ENCODE measurements at regions not wholly inside any gene's neighbourhood (a gene's known extent, or its start where the extent isn't known, plus 50 kb on each side); places are given as distances from the start of the nearest gene placed in this dataset.
A peak's percentile ranks its signal among the peaks of the same experiment; 100 is the strongest.

DNA sequence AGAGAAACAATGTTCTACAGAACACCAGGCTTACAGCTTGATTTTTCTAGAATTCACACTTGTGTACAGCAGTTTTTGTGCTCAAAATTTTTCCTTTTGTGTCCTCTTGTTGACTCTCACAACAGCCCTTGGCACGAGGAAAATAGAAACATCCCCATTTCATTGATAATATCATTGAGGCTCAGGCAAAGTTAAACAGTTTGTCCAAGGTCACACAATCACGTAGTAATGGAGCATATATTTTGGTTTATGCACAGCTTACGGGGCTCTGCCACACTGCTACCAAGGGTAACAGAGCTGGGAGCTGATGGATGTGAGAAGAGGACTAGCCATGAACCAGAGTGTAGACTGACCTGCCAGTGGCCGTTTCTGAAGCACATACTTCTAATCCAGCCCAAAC is 292.0 kb downstream of the FZD1 start:
- no peak overlapping the region for H3K27ac ChIP-seq (ENCODE audit: low read depth, low read length)
- H3K4me3 ChIP-seq (ENCODE audit: low read length), result no peak overlapping the region
- no peaks in the 10 kb centered on the region for H3K36me3 ChIP-seq (ENCODE audit: insufficient read depth, low read length)

DNA sequence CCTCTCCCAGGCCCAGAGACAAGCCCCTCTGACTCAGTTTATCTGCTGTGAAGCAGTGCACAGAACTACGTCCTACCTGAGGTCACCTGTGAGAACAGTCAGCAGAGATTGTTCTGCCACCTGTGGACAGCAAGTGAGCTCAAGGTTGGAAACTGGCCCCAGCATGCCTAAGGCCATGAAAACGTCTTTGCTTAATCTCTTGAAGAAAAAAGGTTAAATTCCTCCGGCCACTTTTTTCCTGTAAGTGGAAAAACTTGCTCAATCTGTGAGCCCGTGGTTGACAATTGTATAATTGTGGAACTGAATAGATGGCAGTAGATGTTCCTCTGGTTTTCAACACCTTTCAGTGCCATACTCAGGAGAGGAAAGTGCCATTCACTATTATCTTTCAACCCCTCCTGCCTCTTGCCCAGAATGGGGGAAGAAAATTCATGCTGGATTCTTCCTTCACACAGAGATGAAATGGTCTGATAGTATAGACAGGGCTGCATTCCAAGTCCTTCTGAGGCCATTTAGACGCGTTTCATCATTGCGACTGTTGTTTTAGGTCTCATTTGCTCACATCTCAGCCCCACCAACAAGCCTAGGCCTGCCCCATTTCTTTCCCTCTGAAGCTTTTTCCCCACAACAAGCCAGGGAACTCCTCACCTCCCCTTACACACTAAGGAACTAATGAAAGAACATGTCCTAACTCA is 292.9 kb downstream of the FZD1 start:
- H3K27ac ChIP-seq (ENCODE audit: low read depth, low read length), result no peak overlapping the region
- no peaks in the 10 kb centered on the region for H3K9me3 ChIP-seq (ENCODE audit: insufficient read depth, low read depth, low read length)
- no peaks in the 10 kb centered on the region for H3K27me3 ChIP-seq (ENCODE audit: insufficient read depth, low read length)
- H3K4me1 ChIP-seq (ENCODE audit: insufficient read depth, low read length), result peaks cover 7% of the 10 kb centered on the region; the same call in 1 of the 2 replicates
- 91% methylated on average over 7 of the region's 7 CpGs for WGBS
- no peaks in the 10 kb centered on the region for H3K36me3 ChIP-seq (ENCODE audit: insufficient read depth, low read length)
- H3K4me3 ChIP-seq (ENCODE audit: low read length), result no peak overlapping the region
- no peak overlapping the region for H3K9ac ChIP-seq (ENCODE audit: low read depth, low read length)

More for the DNA sequence above, 292.0 kb downstream of the FZD1 start:
- Histone ChIP-seq H3K27me3 (ENCODE audit: insufficient read depth, low read length) (no peaks in the 10 kb centered on the region), H3K9me3 (ENCODE audit: insufficient read depth, low read depth, low read length) (no peaks in the 10 kb centered on the region), H3K4me1 (ENCODE audit: insufficient read depth, low read length) (peaks cover 7% of the 10 kb centered on the region; the same call in 1 of the 2 replicates), H3K9ac (ENCODE audit: low read depth, low read length) (no peak overlapping the region)
- 95% methylated on average over 4 of the region's 4 CpGs for WGBS

DNA sequence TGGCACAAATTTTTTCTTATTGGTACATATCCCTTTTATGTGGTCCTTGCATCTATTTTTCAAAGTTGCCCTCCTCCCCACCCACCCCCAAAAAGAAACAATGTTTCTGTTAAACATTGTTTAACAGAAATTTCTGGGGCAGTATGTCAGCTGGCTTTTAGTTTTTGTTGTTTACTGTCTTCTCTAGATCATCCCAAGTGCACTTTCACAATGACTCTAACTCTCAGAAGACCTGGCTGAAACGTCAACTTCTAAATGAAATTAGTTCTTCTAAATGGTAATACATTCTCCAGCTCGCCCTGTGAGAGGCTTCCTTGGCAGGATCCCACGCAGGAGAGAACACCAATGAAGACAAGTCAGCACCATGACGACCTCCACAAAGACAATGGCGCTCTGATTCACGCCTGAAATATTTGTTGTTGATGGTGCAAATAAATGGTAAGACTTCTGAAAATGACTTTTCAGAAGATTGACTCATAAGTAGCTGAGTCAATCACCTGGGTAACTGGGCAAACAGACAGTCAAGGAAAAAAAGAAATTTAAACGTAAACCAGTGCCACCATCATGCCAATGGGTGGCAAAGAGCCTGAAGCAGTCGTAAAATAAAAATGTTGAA is 293.7 kb downstream of the FZD1 start:
- no peak overlapping the region for H3K4me3 ChIP-seq (ENCODE audit: low read length)
- H3K9ac ChIP-seq (ENCODE audit: low read depth, low read length), result no peak overlapping the region
- no peaks in the 10 kb centered on the region for H3K36me3 ChIP-seq (ENCODE audit: insufficient read depth, low read length)
- H3K27me3 ChIP-seq (ENCODE audit: insufficient read depth, low read length), result no peaks in the 10 kb centered on the region
- no peaks in the 10 kb centered on the region for H3K9me3 ChIP-seq (ENCODE audit: insufficient read depth, low read depth, low read length)
- 87% methylated on average over 8 of the region's 8 CpGs for WGBS
- H3K4me1 ChIP-seq (ENCODE audit: insufficient read depth, low read length), result peaks cover 7% of the 10 kb centered on the region; the same call in 1 of the 2 replicates
- H3K27ac ChIP-seq (ENCODE audit: low read depth, low read length), result no peak overlapping the region

DNA sequence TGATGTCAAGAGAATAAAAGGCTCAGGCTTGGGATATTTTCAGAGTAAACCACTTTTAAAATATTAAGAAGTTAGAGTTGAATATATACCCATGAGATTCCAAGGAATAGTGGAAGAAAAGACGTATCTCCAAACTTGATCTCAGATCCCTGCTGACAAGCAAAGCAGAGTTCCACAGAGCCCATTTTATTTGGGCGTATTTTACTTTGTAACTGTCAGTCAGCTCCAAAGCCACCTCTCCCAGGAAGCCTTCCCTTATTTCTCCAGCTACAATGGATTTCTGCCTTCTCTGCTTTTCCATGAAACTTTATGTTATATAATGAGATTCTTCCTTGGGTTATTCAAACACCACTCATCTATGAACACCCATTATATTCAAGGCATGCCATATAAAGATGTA is 295.7 kb downstream of the FZD1 start:
- H3K9me3 ChIP-seq (ENCODE audit: insufficient read depth, low read depth, low read length), result no peaks in the 10 kb centered on the region
- no peaks in the 10 kb centered on the region for H3K36me3 ChIP-seq (ENCODE audit: insufficient read depth, low read length)
- peaks cover 2% of the 10 kb centered on the region; the same call in 1 of the 2 replicates for H3K4me1 ChIP-seq (ENCODE audit: insufficient read depth, low read length)
- H3K9ac ChIP-seq (ENCODE audit: low read depth, low read length), result no peak overlapping the region
- no peak overlapping the region for H3K27ac ChIP-seq (ENCODE audit: low read depth, low read length)
- 98% methylated on average over 2 of the region's 2 CpGs for WGBS
- H3K4me3 ChIP-seq (ENCODE audit: low read length), result no peak overlapping the region
- H3K27me3 ChIP-seq (ENCODE audit: insufficient read depth, low read length), result no peaks in the 10 kb centered on the region

DNA sequence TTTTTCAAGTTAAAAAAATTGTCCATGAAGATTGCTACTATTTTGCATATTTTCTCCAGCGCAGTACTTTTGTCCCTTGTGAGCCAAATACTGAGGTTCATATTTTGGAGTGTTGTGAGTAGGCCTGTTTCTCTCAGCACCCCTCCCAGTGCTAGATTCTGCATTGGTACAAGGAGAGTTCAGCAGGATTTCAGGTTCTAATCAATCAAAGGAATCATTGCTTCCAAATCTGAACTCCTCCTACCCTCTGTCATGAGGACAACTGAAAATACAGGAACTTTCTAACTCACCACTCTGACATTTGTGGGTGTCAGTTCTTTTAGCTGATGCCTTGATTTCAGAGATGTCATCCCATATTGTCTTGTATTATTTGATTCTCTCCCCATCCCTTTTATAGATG is 299.9 kb downstream of the FZD1 start:
- 100% methylated on average over 1 of the region's 1 CpG for WGBS
- H3K9ac ChIP-seq (ENCODE audit: low read depth, low read length), result no peak overlapping the region
- no peak overlapping the region for H3K4me3 ChIP-seq (ENCODE audit: low read length)
- H3K4me1 ChIP-seq (ENCODE audit: insufficient read depth, low read length), result peaks cover 15% of the 10 kb centered on the region; the same call in 1 of the 2 replicates
- H3K27me3 ChIP-seq (ENCODE audit: insufficient read depth, low read length), result no peaks in the 10 kb centered on the region
- H3K36me3 ChIP-seq (ENCODE audit: insufficient read depth, low read length), result no peaks in the 10 kb centered on the region
- no peak overlapping the region for H3K27ac ChIP-seq (ENCODE audit: low read depth, low read length)
- no peaks in the 10 kb centered on the region for H3K9me3 ChIP-seq (ENCODE audit: insufficient read depth, low read depth, low read length)

DNA sequence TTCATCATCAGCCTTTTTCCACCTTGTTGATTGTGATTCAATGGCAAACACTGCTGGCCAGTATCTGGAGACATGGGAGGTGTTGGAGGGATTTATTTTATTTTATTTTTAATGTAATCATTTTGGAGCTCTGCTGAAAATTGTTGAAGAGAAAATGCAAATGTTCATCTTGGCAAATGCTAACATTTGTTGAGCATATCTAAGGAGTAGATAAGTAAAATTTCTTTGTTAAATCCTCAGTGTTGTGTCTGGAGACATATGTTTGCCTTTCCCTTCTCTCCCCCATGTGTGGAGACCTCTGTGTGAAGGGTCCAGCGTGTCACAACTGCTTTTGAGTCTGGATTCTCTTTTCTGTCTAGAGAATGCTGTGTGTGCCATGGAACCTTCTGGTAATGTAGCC is 300.3 kb downstream of the FZD1 start:
- 100% methylated on average over 1 of the region's 1 CpG for whole genome bisulfite sequencing
- no peak overlapping the region for H3K9ac ChIP-seq (ENCODE audit: low read depth, low read length)
- no peaks in the 10 kb centered on the region for H3K36me3 ChIP-seq (ENCODE audit: insufficient read depth, low read length)
- H3K27me3 ChIP-seq (ENCODE audit: insufficient read depth, low read length), result no peaks in the 10 kb centered on the region
- H3K27ac ChIP-seq (ENCODE audit: low read depth, low read length), result no peak overlapping the region
- no peak overlapping the region for H3K4me3 ChIP-seq (ENCODE audit: low read length)
- H3K9me3 ChIP-seq (ENCODE audit: insufficient read depth, low read depth, low read length), result no peaks in the 10 kb centered on the region
- peaks cover 15% of the 10 kb centered on the region; the same call in 1 of the 2 replicates for H3K4me1 ChIP-seq (ENCODE audit: insufficient read depth, low read length)

DNA sequence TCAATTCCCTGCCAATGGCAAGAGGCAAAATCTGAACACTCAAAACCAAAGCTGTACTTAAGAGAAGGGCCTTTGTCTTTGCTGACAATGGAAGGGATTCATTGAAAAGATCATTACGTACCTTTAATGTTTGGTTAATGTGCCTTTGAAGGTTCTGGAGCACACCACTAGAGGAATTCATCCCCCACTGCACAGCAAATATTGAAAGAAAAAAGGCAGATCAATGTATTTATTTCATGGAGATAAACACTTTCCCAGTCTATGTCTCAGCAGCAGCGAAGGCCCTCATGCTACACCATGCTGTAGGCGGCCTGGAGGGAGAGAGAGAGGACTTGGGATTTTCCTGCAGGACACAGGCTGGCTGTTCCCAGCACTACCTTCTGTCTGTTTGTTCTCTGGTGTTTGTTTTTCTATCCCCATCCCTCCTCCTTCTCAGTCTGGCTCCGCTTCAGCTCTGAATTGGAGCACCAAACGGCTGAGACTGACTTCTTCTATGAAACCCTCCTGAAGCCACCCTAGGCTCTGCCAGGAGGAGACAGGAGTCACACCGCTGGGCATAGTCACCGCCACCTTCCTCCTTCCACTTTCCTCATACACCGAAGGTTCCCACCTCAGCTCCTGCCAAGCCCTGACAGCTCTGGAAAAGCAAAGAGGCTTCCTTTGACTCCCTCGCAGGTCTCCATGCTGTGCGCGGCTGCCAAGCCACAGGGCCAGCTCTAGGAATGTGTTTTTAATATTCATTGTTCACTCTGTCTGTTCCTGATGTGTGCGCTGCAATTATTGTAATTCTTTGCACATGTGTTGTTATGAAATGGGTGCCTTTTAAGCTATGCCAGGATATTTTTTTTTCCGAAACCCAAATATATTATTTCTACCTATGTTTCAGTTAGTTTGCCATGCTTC is 301.5 kb downstream of the FZD1 start:
- peaks cover 17% of the 10 kb centered on the region; the same call in 1 of the 2 replicates for H3K4me1 ChIP-seq (ENCODE audit: insufficient read depth, low read length)
- WGBS, result 79% methylated on average over 13 of the region's 13 CpGs
- H3K4me3 ChIP-seq (ENCODE audit: low read length), result no peak overlapping the region
- H3K36me3 ChIP-seq (ENCODE audit: insufficient read depth, low read length), result no peaks in the 10 kb centered on the region
- no peaks in the 10 kb centered on the region for H3K9me3 ChIP-seq (ENCODE audit: insufficient read depth, low read depth, low read length)
- H3K9ac ChIP-seq (ENCODE audit: low read depth, low read length), result no peak overlapping the region
- H3K27ac ChIP-seq (ENCODE audit: low read depth, low read length), result no peak overlapping the region
- no peaks in the 10 kb centered on the region for H3K27me3 ChIP-seq (ENCODE audit: insufficient read depth, low read length)

DNA sequence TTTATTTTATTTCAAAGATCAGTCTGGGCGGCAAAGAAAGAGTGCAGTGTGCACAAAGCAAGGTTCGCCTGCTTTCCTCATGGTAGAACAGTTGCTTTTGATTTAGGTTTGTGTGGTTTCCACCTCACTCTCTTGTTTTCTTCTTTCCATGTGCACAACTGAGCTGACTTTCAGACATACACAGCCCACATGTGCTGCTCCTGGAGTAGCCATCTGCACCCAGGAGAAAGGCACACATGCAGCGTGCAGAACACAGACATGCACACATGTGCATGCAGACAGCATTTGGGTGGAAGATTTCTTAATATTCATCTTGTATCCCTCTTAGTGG is 302.1 kb downstream of the FZD1 start:
- Histone ChIP-seq H3K4me1 (ENCODE audit: insufficient read depth, low read length) (peaks cover 17% of the 10 kb centered on the region; the same call in 1 of the 2 replicates), H3K9ac (ENCODE audit: low read depth, low read length) (no peak overlapping the region), H3K36me3 (ENCODE audit: insufficient read depth, low read length) (no peaks in the 10 kb centered on the region), H3K9me3 (ENCODE audit: insufficient read depth, low read depth, low read length) (no peaks in the 10 kb centered on the region), H3K4me3 (ENCODE audit: low read length) (no peak overlapping the region), H3K27ac (ENCODE audit: low read depth, low read length) (no peak overlapping the region), H3K27me3 (ENCODE audit: insufficient read depth, low read length) (no peaks in the 10 kb centered on the region)
- 96% methylated on average over 3 of the region's 3 CpGs for WGBS

DNA sequence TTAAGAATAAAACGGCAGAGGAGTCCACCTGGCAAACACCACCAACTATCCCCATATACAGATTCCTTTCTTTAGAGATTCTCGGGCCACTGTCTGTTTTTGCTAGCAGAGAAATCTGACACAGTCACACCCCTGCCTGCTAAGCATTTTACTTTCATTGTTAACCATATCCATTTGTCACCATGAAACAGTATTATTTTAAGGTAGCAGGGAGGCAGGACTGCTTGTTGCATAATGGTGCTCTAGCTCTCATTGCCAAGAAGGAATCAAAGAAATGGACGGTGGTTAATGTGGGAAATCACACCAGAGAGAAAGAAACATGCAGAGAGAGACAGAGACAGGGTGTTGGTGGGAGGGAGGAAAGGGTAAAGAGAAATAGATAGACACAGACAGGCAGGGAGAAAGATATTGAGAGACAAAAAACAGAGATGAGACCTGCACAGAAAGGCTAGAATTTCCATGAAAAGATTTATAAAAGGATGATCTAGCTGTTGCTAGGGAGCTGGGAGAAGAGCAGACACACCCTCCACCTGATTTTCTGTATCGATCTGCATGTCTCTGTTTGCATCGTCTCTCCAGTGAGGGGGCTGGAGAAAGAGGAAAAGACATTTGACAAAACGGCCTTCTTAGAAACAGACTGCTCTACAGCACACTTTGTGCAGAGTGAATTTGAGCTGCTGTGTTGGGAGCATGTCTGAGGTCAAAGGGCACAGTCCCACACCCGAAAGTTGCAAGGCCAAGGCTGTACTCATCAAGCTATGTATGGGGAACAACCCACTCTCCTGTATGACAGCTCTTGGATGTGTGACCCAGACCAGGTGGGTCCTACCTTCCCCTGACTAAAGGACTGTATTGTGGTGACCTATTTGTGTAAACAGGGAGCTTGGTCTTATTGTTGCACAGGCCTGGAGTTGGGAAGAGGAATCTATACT is 303.1 kb downstream of the FZD1 start:
- Histone ChIP-seq H3K9me3 (ENCODE audit: insufficient read depth, low read depth, low read length) (no peaks in the 10 kb centered on the region), H3K27me3 (ENCODE audit: insufficient read depth, low read length) (no peaks in the 10 kb centered on the region), H3K36me3 (ENCODE audit: insufficient read depth, low read length) (no peaks in the 10 kb centered on the region), H3K4me1 (ENCODE audit: insufficient read depth, low read length) (peaks cover 17% of the 10 kb centered on the region; the same call in 1 of the 2 replicates), H3K9ac (ENCODE audit: low read depth, low read length) (0 out of 2 replicates have a peak overlapping the region, but pooled peaks have one; percentile 27), H3K4me3 (ENCODE audit: low read length) (no peak overlapping the region), H3K27ac (ENCODE audit: low read depth, low read length) (no peak overlapping the region)
- 80% methylated on average over 7 of the region's 7 CpGs for WGBS

DNA sequence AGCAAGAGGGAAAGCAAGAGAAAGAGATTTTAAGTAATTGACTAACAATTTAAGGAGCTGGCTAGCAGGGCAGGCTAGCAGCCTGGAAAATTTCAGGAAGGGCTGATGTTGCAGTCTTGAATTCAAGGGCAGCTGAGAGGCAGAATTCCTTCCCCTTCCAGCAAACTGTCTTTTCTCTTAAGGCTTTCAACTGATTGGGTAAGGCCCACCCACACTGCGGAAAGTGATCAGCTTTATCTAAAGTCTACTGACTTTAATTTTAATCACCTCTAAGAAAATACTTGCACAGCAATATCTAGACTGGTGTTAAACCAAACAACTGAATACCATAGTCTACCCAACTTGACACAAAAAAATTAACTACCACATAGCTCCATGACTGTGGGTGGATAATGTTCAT is 303.9 kb downstream of the FZD1 start:
- Histone ChIP-seq H3K9me3 (ENCODE audit: insufficient read depth, low read depth, low read length) (no peaks in the 10 kb centered on the region), H3K36me3 (ENCODE audit: insufficient read depth, low read length) (no peaks in the 10 kb centered on the region), H3K4me3 (ENCODE audit: low read length) (no peak overlapping the region), H3K27me3 (ENCODE audit: insufficient read depth, low read length) (no peaks in the 10 kb centered on the region), H3K27ac (ENCODE audit: low read depth, low read length) (no peak overlapping the region), H3K9ac (ENCODE audit: low read depth, low read length) (no peak overlapping the region), H3K4me1 (ENCODE audit: insufficient read depth, low read length) (peaks cover 17% of the 10 kb centered on the region; the same call in 1 of the 2 replicates)
- 98% methylated on average over 1 of the region's 1 CpG for WGBS

Measured in HUES64 (cell line).